GM18508 (cell line): ENCODE measurements at regions not wholly inside any gene's neighbourhood (a gene's known extent, or its start where the extent isn't known, plus 50 kb on each side); places are given as distances from the start of the nearest gene placed in this dataset.

Experiments
- ATAC-seq: cut with Tn5 transposase; IDR thresholded peaks from one replicate; pipeline ENCODE4 v1.9.1; 2021; ENCODE audit warnings: moderate number of reproducible peaks; ENCODE audit not compliant: insufficient read depth, unreplicated experiment

GRCh38 chr5:2507611-2508010 lies 243.9 kb downstream of the IRX2 start:
- ATAC-seq = no peak

DNA sequence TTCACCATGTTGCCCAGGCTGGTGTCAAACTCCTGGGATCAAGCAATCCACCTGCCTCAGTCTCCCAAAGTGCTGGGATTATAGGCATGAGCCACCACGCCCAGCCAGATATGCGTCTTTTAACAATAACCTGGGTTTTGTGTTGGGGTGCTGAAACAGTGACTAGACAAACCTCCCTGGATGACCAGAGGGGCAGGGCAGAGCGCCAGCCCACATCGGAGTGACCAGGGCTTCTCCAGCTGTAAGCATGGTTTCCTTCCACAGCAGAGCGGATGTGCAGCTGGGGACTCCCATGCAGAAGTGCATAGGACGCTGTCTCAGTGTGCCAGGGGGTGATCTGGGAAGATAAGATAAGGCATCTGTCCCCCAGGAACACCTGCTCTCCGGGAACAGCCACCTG lies 244.9 kb downstream of the IRX2 start:
- ATAC-seq = no peak

DNA sequence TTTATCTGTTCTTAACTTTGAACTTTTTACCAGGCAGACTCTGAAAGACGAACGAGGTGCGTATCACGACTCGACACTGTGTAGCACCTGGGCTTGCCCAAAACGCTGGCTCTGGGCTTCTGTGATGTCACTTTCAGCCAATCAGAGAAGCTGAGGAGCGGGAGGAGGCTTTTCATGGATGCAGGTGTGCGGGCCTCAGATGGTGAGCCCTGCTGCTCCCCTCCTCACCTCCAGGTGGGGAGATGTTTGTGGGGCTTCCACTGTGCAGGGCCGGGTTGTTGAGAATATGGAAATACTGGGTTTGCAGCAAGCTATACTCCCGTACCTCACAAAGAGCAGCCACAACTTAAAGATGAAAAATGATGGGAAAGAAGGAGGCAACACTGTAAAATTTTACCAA lies 246.3 kb downstream of the IRX2 start:
- no peak for ATAC-seq

- ATAC-seq = no peak
These were observed 248.4 kb downstream of the IRX2 start for GRCh38 chr5:2502970-2503594.

DNA sequence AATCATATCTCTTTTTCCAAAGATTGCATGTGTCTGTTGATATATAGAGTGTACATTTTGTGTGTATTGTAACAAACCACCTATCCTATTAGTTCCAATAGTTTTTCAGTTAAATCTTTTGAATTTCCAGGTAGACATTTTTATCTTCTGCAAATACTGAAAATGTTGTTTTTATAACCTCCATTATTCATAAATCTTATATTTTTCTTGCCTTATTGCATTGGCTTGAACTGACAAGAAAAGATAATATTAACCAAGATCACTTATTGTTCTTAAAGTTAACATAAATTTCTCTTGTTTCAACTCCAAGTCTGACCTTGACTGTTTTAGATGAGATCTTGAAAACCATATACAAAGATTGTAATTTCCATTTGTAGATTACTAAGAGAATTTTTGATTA lies 251.6 kb downstream of the IRX2 start:
- no peak for ATAC-seq

GRCh38 chr5:2496891-2497290 lies 254.6 kb downstream of the IRX2 start:
- ATAC-seq = no peak

DNA sequence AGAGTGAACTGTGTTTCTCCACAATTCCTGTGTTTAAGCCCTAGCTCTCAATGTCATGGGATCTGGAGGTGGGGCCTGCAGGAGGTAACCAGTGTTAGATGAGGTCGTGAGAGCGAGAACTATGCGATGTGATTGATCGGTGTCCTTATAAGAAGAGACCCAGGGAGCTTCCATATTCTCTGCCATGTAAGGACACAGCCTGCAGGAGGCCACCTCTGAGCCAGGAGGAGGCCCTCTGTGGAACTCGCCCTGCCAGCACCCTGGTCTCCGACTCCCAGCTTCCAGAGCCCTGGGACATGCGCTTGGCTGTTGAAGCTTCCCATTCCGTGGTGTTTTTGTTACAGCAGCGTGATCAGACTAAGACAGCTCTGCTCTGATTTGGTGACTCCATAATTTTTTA lies 255.4 kb downstream of the IRX2 start:
- ATAC-seq = no peak

- no peak for ATAC-seq
These were observed 258.1 kb downstream of the IRX2 start for GRCh38 chr5:2493356-2493755.

DNA sequence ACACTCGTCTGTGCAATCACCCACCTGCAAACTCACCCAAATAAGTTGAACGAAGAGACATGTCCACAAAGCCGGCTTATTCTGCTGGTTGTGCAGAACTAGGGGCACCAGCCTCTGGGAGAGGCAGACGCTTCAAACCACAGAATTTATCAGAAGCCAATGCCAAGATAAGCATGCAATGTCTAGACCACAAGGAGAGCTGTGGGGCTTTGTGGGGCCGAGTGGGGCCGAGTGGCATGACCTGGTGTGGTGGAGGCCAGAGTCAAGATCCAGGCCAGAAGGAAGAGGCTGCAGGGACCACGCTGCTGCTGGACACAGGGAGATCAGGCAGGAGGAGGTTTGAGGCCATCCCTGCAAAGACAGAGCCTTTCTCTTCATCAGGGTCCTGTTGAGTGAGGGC lies 259.0 kb downstream of the IRX2 start:
- no peak for ATAC-seq

DNA sequence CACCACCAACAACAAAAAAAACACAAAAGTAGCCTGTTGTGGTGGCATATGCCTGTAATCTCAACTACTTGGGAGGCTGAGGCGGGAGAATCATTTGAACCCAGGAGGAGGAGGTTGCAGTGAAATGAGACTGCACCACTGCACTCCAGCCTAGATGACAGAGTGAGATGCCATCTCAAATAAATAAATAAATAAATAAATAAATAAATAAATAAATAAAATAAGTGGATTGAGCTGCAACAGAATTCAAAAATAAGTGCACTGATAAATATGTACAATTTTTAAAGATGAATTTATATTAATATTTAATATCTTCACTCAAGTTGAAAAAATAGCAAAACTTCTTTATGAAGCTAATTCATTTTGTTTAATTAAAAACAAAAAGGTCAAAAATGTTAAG lies 259.6 kb downstream of the IRX2 start:
- ATAC-seq = no peak

GRCh38 chr5:2489306-2489705 lies 262.2 kb downstream of the IRX2 start:
- no peak for ATAC-seq

DNA sequence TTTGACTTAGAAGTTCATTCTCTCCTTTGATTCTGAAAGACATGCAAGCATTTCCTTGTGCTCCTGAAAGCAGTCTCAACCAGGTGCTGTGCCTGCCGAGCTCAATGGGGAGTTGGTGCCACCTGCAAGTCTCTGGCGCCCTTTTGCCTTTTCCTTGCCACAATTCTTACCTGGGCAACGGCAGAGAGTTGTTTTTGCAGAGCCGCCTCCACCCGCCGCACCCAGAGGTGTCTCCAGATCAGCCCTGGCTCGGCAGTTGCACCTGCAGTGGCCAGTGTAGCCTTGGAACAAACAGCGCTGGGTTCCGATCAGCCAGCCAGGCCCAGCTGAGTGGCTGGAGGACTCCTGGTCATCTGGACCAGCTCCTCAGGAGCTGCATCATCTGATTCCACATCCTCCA lies 262.9 kb downstream of the IRX2 start:
- ATAC-seq = no peak

DNA sequence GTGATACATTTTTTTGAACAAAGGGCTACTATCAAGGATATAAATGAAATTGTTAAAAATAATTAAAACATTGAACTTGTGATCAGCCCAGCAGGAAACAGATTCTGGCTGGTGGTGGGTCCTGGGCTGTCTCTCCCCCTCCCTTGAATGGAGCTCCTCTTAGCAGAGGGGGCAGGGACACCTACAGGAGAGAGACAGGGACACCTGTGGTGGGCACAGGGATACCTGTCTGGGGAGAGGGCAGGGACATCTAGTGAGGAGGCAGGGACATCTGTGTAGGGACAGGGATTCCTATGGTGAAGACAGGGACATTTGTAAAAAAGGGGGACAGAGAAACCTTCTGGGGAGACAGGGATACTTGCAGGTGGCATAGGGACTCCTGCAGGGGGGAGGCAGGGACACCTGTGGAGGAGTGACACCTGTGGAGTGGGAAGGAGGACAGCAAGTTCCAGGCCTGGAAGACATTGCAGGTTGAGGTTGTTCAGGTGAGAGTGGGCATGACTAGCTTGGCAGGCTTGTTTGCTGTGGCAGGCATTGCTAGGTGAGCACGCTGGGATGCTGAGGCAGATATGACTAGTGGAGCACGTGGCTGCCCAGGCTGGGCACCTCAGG lies 264.2 kb downstream of the IRX2 start:
- no peak for ATAC-seq

DNA sequence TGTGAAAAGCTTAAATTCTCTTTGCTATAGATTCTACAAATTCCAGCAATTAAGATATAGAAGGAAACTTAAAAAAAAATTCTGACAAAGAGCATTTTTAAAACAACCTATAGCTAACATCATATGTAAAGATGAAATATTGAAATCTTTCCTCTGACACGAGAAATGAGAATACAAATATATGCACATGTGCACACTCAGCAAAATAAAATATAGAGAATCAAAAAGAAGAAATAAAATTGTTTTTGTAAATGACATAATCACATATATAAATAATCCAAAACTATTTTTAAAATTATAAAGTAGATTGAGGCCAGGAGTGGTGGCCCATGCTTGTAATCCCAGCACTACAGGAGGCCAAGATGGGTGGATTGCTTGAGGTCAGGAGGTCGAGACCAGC lies 265.1 kb downstream of the IRX2 start:
- ATAC-seq = no peak

DNA sequence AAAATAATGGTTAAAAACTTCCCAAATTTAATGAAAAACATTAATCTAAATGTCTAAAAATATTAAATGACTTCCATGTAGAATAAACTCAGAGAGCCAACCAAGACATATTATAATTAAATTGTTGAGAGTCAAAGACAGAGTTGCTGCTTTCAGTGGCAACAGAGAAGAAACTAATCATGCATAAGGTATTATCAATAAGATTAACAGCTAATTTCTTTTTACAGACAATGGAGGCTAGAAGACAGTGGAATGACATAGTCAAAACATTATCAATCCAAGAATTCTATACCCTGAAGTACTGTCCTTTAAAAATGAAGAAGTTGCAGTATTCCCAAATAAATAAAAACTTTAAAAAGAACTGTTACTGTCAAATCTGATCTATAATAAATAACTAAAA lies 268.7 kb downstream of the IRX2 start:
- ATAC-seq = no peak

DNA sequence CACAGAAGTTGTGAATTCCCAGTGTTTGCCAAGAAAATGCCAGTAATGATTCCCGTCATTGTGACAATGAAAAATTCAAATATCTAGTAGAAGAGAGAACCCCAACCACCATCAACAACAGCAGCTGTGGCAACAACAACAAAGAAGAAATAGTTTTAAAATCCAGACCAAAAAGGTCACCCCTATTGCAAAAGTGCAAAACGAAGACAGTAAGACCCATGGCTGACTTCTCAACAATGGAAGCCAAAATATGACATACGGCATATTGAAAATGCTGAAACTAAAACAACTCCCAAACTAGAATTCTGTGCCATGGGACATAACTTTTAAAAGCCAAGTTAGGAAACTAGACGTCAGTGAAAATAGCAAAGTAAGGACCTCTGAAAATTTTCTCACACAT lies 270.6 kb downstream of the IRX2 start:
- ATAC-seq = no peak

DNA sequence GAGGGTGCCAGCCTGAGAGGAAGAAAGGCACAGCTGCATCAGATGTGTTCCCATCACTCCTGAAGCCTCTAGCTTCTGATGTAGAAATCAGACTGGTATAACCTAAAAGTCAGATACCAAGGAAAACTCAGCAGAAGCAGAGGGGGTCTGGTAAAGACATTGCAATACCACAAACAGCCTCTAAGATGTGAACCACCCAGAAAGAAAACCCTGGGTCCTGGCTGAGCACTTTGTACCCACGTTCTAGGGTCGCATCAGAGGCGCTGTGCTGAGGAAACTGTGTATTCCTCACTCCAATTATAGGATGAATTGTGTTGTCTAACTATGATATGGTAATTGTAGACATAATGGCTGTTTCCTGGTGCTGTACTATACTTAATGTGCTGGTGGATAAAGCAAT lies 275.6 kb downstream of the IRX2 start:
- ATAC-seq = no peak

DNA sequence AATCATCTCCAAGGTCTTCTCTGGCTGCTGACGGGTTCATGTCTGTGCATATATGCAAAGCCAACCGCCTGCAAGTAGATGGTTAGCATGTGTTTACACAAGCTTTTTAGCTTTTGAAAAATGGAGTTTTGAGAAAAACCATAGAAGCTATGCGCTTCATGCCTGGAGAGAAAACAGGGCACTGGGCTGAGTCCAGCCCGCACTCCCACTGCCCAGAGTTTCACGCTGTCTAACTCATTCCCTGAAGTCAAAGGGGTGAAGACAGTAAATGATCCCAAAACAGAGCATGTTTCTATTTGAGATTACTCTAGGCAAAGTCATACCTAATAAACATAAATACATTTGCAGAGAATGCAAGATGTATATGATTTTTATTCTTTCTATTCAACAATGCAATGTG lies 278.8 kb downstream of the IRX2 start:
- no peak for ATAC-seq

DNA sequence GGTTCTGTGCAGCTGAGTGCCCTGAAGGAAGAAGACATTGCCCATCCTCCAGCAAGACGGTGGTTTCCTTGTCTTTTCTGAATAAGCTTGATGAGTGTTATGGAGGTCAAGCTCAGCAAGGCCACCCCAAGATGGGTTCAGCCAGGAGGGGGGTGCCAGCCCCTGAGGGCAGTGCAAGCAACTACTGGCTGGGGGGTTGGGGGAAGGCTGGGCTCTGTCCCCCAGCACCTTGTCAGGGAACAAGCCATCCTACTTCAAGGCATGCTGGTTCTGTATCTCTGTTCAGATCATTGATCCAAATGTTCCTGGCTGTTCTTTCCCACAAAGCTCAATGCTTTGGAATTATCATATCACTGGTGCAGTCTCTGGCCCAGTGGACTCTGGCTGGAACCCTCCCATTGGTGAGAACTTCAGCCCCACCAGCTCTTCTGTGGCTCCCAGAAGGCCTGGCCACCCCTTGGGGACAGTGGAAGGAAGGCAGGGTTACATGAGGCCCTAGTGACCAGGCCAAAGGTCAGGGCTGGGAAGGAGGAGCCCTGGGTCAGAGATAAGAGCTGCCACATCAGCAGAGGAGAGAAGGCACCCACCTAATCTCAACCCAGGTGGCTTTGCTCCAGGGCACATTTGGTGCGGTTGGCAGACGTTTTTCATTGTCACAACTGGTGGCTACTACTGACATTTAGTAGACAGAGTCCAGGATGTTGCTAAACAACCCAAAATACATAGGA lies 280.2 kb downstream of the IRX2 start:
- no peak for ATAC-seq

DNA sequence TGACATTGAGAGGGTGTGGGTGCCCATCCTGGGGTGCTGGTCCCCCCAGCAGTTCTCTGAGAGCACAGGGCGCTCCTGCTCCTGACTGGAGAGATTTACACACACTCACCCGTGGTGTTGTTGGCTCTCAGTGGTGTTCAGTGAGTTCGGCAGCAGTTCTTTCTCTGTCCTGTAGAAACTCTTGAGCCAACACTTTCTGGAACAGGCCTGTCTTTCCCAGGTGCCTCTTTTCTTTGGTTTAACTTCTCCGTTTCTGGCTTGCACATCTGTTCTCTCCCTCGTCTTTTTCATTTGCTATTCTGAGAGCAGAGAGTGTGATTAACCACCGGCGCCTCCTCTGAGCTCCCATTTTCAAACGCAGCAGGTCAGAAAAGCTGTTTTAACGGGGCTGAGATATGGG lies 284.5 kb downstream of the IRX2 start:
- no peak for ATAC-seq

- ATAC-seq = no peak
These were observed 286.1 kb downstream of the IRX2 start for GRCh38 chr5:2465383-2465782.

- ATAC-seq = no peak
These were observed 287.3 kb downstream of the IRX2 start for GRCh38 chr5:2464141-2464540.
